Left ventricle myocardium superior (tissue), 1 donor: ENCODE measurements at regions not wholly inside any gene's neighbourhood (a gene's known extent, or its start where the extent isn't known, plus 50 kb on each side); places are given as distances from the start of the nearest gene placed in this dataset.

Source experiments
- ATAC-seq: fragments of 200-7000 bp; cut with Tn5 transposase; one replicate; pipeline ENCODE4 v1.9.1; 2020; ENCODE audit warnings: mild to moderate bottlenecking, moderate library complexity
- DNase-seq: peaks from one replicate; pipeline ENCODE4 v3.0.0-alpha.2; 2020
- intact Hi-C: fragments of 100-400 bp; cut with micrococcal nuclease; formaldehyde crosslinking; loops from one replicate; pipeline ENCODE4 v1.11.0; 2022
- donor health status: DM: no; HTN: yes; CAD: no; lungs with severe emphysema.

DNA sequence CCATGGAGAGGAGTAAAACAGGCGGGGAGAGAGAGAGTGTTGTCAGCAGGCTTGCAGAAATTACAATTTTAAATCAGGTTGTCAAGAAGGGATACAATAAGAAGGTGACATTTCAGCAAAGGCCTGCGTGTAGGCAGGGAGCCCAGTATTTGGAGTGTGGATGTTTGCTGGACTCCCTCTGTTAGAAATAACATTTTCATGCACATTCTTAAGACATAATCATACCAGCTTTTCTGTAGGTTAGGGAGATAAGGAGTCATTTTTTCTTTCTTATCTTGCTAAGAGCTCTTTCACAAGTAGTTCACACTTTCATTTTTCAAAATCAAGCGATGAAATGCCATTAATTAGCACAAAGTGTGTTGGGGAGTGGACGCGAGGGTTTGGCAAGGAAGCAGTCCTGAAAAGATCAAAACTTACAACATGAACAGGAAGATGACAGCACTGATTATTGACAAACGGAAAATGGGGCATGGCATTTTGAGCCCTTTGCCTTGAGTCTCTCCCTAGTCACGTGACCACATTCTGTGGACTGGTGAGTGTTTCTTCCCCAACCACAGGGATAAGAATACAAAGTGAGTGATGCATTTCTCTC is 160.2 kb downstream of the DAD1 start:
- DNase-seq (no peak), ATAC-seq (peak; percentile 12)
- intact Hi-C loops, result no loop called here

DNA sequence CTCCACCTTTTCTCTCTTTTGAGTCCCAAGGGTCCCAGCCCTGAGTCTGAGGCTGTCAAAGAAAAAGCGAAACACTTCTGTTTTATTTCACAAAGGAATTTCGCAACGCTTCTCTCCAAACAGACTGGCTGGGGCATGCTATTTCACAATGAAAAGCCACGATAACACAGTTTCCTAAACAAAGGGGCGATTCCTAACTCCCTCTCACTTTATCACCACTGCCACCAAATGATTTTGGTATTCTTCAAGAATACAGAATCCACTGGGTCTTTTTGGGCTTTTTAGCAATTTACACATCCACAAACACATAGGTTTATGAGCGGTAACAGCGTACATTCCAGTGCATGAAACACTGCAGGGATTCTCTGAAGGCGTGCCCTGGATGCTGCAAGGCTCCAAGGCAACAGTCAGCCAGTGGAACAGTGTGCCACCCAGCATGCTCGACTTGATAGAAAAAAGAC is 161.2 kb downstream of the DAD1 start:
- ATAC-seq, result peak; percentile 87
- intact Hi-C loops, result no loop called here
- no peak for DNase-seq

DNA sequence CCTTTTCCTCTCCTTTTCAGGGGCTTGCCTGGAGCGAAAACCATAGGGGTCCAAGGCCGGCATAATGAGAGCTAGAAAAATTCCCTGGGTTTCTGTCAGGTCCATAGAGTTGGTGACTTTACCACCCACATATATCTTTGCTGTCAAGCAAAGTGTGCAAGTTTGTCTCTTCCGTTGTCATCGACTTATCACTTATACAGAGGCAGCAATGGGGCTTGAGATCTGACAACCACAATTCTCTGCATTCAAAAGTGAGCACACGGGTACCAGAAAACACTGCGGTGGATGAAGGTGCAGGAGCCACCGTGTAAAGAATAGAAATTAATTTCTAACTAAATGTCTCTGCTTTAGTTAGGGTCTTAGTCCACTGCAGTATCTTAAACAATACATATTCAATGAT is 162.3 kb downstream of the DAD1 start:
- intact Hi-C loops, result no loop called here
- DNase-seq (no peak), ATAC-seq (no peak)

DNA sequence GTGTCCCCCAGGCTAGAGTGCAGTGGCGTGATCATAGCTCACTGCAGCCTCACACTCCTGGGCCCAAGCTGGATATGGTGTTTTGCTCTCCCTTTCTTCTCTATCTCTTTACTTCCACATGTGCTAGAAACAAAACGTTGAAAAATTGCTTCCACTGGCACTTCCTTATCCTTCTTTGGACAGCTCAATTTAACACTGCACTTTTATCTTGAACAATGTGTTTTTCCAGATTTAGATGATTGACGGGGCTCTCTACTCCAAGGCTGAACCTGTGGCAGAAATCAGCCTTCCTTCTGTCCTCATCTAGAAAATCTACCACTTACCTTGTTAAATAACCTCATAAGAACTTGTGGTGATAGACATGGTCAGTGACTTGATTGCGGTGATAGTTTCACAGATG is 165.1 kb downstream of the DAD1 start:
- ATAC-seq (no peak), DNase-seq (no peak)
- intact Hi-C loops, result no loop called here

DNA sequence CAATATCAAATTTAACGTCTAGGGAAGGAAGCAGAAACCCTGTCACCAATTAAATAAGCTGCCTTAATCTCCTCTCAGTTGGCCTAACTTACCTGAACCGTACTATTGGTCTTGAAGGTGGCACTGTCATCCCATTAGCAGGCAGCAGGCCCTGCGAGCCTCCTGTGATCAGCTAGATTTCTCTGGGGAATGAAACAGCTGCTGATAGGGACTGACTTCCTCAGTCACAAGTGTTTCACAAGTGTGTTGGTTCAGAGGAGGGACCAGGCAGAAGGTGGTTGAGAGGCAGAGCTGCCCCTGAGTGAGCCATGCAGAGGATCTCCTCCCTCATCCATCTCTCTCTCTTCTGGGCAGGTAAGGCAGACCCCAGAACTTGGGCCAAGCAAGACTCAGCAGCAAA is 166.8 kb downstream of the DAD1 start:
- intact Hi-C loops, result no loop called here
- no peak for DNase-seq
- no peak for ATAC-seq

DNA sequence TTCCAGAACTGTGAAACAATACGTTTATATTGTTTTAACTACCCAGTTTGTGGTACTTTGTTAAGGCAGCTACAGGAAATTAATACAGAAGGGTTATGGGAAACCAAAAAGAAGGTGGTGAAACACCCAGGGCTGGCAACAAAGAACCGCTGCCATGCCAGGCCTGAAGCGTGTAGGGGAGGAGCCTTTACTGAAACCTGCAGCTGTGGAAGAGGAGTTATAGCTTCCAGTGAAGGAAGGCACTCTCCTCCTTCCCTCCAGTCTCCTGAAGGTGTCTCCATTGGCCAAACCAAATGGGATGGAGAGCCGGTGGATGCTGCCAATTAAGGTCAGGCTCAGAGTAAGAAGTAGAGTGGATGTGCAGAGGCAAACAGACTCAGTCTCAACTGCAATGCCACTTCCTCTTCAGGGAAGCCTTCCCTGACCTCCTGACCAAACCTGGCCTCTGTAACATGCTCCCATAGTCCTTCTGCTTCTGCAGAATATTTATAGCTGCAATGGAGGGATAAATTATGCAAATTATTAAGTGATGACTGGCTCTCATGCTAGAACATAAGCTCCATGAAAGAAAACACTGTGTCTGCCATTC is 168.3 kb downstream of the DAD1 start:
- ATAC-seq (no peak), DNase-seq (no peak)
- intact Hi-C loops, result no loop called here

DNA sequence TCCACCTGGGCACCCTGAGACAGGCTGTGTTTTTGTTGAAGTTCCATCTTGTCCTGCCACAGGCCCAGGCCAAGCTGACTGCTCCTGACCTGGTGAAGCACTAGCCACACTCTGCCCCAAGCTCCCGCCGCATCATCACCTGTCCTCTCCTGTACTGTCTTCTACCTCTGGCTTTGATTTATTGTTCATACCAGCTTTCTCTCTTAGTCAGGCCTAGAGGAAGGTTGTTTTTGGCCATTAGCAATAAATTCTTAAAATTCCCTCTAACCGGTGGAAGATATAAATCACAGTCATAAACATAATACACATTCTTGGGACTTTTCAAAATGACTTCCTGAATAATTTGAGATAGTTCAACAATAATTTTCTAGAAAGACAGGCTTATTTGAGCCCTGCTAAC is 169.4 kb downstream of the DAD1 start:
- intact Hi-C loops, result no loop called here
- no peak for ATAC-seq
- DNase-seq, result no peak

DNA sequence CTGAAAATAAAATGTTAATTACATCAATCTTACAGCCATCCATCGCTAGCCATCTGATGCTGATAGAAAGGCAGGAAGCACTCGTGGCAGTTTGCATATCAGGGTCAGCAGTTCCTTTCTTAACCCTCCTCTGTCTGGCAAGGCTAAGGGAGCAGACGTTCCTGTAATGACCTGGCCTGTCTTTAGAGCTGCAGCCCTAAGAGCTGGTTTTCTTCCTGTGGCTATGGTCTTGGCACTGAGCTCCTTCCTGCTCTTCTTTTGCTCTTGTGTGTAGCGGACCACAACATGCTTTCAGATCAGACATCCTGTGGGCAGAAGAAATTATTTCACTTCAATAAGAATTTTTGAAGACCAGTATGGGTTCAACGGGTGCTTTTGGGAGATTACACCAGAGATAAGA is 170.4 kb downstream of the DAD1 start:
- ATAC-seq (no peak), DNase-seq (no peak)
- intact Hi-C loops, result no loop called here

DNA sequence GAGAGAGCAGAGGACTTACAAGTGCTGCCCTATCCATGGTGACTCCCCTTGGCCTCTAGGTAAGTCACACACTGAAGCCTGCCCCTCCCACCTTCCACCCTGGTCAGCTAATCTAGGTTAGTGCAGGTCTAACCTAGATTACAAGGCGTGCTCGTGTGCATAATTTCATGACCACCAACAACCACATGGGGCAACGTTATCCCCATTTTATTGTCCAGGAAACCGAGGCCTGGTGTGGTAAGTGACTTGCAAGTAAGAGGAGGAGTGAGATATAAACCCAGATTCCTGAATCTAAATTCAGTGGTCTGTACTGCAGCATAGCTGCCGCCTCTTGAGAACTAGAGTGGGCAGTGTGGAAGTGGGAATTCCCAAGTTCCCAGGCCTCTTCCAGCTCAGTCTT is 171.1 kb downstream of the DAD1 start:
- intact Hi-C loops, result no loop called here
- ATAC-seq, result no peak

DNA sequence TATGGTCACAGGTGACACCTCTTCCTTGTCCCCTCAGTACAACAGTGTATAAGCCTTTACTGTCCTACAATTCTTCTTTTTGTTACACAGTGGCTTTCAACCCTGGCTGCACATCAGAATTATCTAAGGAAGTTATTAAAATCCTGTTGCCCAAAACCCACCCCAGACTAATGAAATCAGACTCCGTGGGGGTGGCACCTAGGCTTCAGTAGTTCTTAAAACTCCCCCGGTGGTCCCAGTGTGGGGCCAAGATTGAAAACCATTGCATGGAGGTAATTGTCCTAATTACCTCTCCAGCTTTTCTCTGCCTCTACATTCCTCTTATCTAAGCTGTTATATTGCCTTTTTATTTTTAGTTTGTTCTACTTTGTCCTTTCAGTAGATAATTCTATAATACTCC is 172.8 kb downstream of the DAD1 start:
- DNase-seq, result no peak
- ATAC-seq, result no peak
- intact Hi-C loops, result no loop called here

More for the DNA sequence above, 171.1 kb downstream of the DAD1 start:
- DNase-seq, result no peak

DNA sequence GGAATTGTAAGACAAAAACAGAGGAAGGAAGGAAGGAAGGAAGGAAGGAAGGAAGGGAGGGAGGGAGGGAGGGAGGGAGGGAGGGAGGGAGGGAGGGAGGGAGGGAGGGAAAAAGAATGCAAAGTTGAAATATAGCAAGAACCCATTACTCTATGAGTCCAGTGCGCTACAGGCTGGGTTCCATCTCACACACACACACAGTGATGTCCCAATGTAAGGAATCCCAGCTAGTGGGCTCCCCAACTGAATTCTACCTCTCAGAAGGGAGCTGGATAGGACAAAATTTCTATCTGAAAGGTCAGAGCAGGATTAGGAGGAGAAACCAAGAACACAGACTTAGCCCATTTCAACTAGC is 173.4 kb downstream of the DAD1 start:
- intact Hi-C loops, result no loop called here
- no peak for ATAC-seq
- no peak for DNase-seq

DNA sequence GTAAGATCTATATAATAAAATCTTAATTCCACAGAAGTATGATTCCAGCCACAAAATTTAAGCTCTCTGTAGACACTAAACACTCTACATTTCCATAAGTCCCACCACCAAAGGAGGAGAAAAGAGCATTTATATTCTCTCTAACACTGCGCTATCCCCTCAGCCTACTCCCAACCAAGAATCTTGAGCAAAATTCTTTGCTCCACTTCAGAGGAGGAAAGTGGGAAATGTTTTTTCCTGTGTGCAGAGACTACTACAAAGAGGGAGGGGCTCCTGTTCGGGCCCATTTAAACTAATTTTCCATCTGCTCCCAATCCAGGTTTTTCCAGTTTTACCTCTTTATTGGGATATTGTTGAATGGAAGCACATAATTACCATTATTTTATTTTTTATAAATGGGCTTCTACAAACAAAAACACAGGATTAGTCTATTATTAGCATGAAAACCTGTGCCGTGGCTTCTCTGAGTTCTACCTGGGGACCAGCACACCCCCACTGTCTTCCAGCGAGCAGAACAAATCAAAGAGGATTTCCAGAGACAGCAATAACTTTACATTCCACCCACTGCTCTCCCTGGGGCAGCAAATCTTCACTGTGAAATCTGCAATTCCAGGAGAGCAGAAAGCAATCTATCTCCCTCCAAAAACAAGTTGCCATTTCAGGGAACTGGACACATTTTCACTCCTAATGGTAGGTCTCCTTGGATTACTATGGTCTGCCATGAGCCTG is 174.0 kb downstream of the DAD1 start:
- no peak for ATAC-seq
- intact Hi-C loops, result no loop called here
- no peak for DNase-seq

DNA sequence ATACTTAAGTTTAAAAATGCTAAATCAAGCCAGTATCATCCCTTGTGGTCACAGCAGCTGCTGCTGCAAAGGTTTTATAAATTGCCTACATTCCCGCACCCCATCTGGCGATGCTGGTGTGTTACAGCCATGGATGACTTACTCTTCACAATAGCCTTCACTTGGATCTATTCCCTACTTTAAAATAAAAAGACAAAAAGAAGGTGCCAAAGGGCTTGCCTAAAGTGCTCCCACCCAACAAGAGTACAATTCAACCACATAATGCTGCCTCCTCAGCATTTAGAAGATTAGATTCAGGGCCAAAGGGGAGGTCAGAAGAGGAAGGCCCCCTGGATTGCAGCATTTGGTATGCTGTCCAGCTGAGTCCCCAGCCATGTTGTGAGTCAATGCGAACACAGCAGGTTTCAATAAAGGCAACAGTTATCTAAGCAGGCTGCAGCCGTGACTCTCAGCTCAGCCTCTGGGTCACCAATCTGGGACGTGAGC is 176.1 kb downstream of the DAD1 start:
- intact Hi-C loops, result no loop called here
- peak; percentile 32 for ATAC-seq

DNA sequence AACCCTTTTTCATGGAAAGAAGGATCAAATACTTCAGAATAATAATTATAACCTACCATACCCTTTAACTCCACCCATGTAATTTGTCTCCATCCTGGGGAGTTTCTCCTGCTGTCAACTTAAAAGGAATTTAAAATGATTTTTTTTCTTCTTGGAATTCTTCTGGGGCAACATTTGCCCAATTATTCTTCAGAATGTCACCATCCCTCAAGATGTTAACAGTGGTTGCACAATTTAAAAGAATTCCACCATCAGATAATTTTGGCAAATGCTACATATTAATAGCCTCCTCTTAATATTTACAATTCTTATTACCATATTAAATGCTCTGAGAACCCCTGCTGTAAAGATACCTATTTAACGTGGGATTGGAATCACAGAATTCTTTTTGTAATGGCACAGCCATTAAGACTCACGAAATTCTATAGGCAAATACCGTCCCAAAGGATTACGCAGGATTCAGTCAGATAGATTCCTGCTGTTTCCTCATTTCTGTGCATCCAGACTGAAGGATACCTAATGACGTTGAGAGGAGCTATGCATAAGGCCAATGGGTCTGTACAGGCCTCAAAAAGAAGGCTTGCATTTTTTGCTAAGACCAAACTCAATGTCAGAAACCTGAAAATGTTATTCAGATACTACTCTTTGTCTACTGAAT is 177.5 kb downstream of the DAD1 start:
- no peak for DNase-seq
- intact Hi-C loops, result no loop called here
- ATAC-seq, result no peak

More for the DNA sequence above, 176.1 kb downstream of the DAD1 start:
- DNase-seq, result no peak

DNA sequence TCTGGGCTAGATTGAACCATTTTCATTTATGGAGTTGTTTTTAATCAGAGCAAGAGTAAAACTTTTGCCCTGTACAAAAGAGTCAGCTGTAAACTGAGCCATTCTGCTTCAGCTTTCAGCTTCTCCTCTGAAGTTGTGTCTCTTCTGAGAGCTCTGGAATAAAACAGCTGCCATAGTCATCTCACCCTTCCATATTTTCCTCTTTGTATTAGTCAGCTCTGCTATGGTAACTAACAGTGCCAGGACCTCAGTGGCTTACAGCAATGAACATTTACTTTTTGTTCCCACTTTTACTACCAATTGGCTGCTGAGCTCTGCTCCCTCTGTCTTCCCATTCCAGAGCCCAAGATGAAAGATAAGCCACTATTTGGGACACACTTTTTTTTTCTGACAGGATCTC is 178.5 kb downstream of the DAD1 start:
- ATAC-seq (no peak), DNase-seq (no peak)
- intact Hi-C loops, result no loop called here

DNA sequence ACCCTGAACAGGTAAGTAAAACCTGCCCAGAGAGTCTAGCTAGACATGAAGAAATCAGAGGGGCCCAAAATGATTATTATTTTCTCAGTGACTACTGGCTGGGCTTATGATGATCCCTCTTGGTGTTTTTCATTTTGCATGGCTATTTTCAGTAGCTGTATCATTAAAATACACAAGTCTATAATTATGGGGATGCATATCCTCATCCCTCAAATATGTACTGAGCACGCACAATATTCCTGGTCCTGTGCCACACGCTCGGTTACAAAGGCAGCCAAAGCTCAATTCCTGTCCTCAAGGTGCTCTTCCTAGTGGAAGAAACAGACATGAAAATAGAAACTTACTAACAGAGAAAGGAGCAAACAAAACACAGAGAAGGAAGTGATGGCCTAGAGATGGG is 180.0 kb downstream of the DAD1 start:
- intact Hi-C loops, result no loop called here

DNA sequence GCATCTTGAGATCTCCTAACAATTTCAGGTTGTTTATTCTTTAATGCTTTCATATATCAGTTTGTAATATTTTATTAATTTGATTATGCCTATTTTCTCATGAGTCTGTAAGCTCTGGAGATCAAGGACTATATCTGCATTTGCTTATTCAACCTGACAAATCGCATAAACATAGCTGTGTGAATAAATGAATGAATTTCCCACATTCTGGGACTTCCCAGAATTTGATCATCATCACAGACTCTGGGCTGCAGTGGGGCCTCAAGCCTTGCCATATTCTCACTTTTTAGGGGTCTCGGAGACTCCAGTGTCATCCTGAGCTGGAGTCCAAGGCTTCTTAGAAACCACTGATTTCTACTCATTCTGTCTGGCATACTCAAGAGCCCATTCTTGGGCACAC is 180.5 kb downstream of the DAD1 start:
- DNase-seq, result no peak
- intact Hi-C loops, result no loop called here
- ATAC-seq, result no peak

More for the DNA sequence above, 180.0 kb downstream of the DAD1 start:
- DNase-seq (no peak), ATAC-seq (no peak)

DNA sequence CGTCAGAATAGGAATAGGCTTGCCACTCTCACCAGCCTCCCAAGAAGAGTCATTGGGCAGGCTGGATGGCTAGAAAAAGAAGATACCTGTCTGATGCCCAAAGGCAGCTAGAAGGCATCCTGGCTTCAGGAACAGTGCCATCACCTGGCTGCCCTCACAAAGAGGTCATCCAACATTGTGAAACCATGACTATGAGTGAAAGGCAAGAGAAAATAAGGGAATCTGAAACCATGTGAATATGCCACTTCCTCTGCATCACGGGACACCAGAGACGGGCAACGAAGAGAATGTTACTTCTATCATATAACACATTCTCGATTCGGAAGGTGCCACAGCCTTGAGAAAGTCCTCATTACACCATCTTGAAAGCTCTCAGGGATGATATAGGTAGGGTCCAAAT is 182.0 kb downstream of the DAD1 start:
- DNase-seq (no peak), ATAC-seq (no peak)
- intact Hi-C loops, result no loop called here

DNA sequence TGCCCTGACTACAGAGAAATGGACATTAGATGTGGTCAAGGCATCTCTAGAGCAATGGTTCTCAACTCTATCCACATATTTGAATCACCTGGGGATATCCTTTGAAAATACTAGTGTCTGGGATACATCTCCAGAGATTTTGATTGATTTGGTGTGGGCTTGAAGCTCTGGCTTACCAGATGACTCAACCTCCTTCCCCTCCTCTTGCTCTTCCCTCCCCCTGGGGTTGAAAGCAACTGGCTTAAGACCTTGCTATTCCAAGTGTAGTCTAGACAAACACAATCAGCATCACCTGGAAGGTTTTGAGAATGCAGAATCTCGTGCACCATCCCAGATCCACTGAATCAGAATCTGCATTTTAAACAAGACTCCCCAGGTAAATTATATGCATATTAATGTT is 183.8 kb downstream of the DAD1 start:
- ATAC-seq, result no peak
- intact Hi-C loops, result no loop called here
- no peak for DNase-seq

DNA sequence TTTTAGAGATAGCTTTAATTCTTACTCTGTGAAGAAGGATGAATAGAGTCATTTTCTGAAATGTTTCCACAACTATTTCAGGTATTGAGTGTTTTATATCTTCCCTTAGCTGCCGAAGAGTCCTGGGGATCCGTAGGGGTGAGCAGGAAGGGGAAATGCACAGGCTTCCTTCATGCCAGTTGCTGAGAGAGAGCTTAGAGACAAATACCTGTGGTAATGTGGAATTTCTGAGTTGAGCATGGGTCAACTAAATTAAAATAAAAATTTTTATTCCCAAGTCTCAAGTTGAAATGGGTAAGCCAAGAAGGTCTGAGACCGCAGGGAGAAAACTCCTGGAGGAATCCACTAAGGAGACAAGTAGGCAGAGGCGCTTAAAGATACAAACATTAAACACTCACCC is 185.7 kb downstream of the DAD1 start:
- DNase-seq, result no peak
- intact Hi-C loops, result no loop called here
- ATAC-seq, result no peak
